Neural cell (in vitro differentiated cells): ENCODE measurements at regions not wholly inside any gene's neighbourhood (a gene's known extent, or its start where the extent isn't known, plus 50 kb on each side); places are given as distances from the start of the nearest gene placed in this dataset.

Experiments used
- H2AFZ ChIP-seq: fragments of 200-600, 300-800 bp; sonication (generic), shearing (Covaris generic); 2 replicates; pipeline ENCODE4 v1.6.0; 2014; ENCODE audit warnings: low read depth, mild to moderate bottlenecking, antibody characterized with exemption, low read length, moderate library complexity
- H3F3A ChIP-seq: fragments of 200-600 bp; shearing (Covaris generic); 2 replicates; pipeline ENCODE4 v1.6.1; 2016; ENCODE audit warnings: mild to moderate bottlenecking, moderate library complexity, mixed read lengths, antibody characterized with exemption, low read length; ENCODE audit not compliant: insufficient read depth, poor library complexity, severe bottlenecking
- H3K27ac ChIP-seq: fragments of 200-600, 300-800 bp; sonication (generic), shearing (Covaris generic); 2 replicates; pipeline ENCODE4 v1.5.1; 2014; ENCODE audit warnings: mild to moderate bottlenecking, low read length, moderate library complexity
- H3K27me3 ChIP-seq: fragments of 300-800, 200-600 bp; sonication (generic), shearing (Covaris generic); 2 replicates; pipeline ENCODE4 v1.6.0; 2014; ENCODE audit warnings: mild to moderate bottlenecking, low read depth, low read length, moderate library complexity; ENCODE audit not compliant: insufficient read depth
- H3K36me3 ChIP-seq: fragments of 300-800, 200-600 bp; sonication (generic), shearing (Covaris generic); 2 replicates; pipeline ENCODE4 v1.5.1; 2014; ENCODE audit warnings: mild to moderate bottlenecking, antibody characterized with exemption, low read length, moderate library complexity; ENCODE audit not compliant: insufficient read depth
- H3K4me2 ChIP-seq: fragments of 300-800, 200-600 bp; sonication (generic), shearing (Covaris generic); 2 replicates; pipeline ENCODE4 v1.6.0; 2014; ENCODE audit warnings: mild to moderate bottlenecking, low read length
- H3K4me3 ChIP-seq: fragments of 300-800, 200-600 bp; sonication (generic), shearing (Covaris generic); 2 replicates; pipeline ENCODE4 v1.5.1; 2014; ENCODE audit warnings: mild to moderate bottlenecking, low read length, moderate library complexity
- H3K79me2 ChIP-seq: fragments of 200-600 bp; shearing (Covaris generic); replicated peaks from 2 replicates; pipeline ENCODE4 v1.6.0; 2014; ENCODE audit warnings: mild to moderate bottlenecking, low read length, moderate library complexity; ENCODE audit not compliant: insufficient read depth
- H3K9ac ChIP-seq: fragments of 300-800, 200-600 bp; sonication (generic), shearing (Covaris generic); 2 replicates; pipeline ENCODE4 v1.6.1; 2016; ENCODE audit warnings: mild to moderate bottlenecking, low read length, mixed read lengths
- H3K9me2 ChIP-seq: fragments of 200-600 bp; shearing (Covaris generic); 2 replicates; pipeline ENCODE4 v1.6.1; 2016; ENCODE audit warnings: mild to moderate bottlenecking, low read length, mixed read lengths; ENCODE audit not compliant: insufficient read depth
- H3K9me3 ChIP-seq: fragments of 200-600, 300-800 bp; sonication (generic), shearing (Covaris generic); 2 replicates; pipeline ENCODE4 v1.6.1; 2016; ENCODE audit warnings: mild to moderate bottlenecking, mixed run types, low read length, moderate library complexity, mixed read lengths
- H4K20me1 ChIP-seq: fragments of 200-600 bp; shearing (Covaris generic); 2 replicates; pipeline ENCODE4 v1.6.1; 2016; ENCODE audit warnings: mild to moderate bottlenecking, mixed run types; ENCODE audit not compliant: insufficient read depth
- CTCF ChIP-seq: fragments of 450-650 bp; IDR thresholded peaks from 2 replicates; pipeline ENCODE4 v1.5.1; 2014; ENCODE audit warnings: antibody characterized with exemption, mild to moderate bottlenecking, moderate library complexity; ENCODE audit not compliant: poor library complexity, severe bottlenecking
- EP300 ChIP-seq: fragments of 450-650 bp; conservative IDR thresholded peaks from 2 replicates; pipeline ENCODE4 v1.6.1; 2014; ENCODE audit warnings: antibody characterized with exemption, mild to moderate bottlenecking, moderate library complexity; ENCODE audit not compliant: poor library complexity, severe bottlenecking
- EZH2 ChIP-seq: fragments of 200-600, 300-800 bp; shearing (Covaris generic), sonication (generic); IDR thresholded peaks from 2 replicates; pipeline ENCODE4 v1.6.1; 2014; ENCODE audit warnings: antibody characterized with exemption, low read length, borderline replicate concordance, mild to moderate bottlenecking; ENCODE audit not compliant: insufficient read depth, poor library complexity, severe bottlenecking
- MXI1 ChIP-seq: fragments of 450-650 bp; conservative IDR thresholded peaks from 2 replicates; pipeline ENCODE4 v1.6.1; 2014; ENCODE audit warnings: antibody characterized with exemption, mild to moderate bottlenecking; ENCODE audit not compliant: poor library complexity, severe bottlenecking
- POLR2AphosphoS5 ChIP-seq: IDR thresholded peaks from 2 replicates; pipeline ENCODE4 v1.6.1; 2012
- RAD21 ChIP-seq: fragments of 450-650 bp; conservative IDR thresholded peaks from 2 replicates; pipeline ENCODE4 v1.6.1; 2014; ENCODE audit warnings: antibody characterized with exemption, mild to moderate bottlenecking, moderate library complexity
- REST ChIP-seq: IDR thresholded peaks from 2 replicates; pipeline ENCODE4 v1.6.1; 2012; ENCODE audit warnings: borderline replicate concordance
- SMC3 ChIP-seq: fragments of 450-650 bp; conservative IDR thresholded peaks from 2 replicates; pipeline ENCODE4 v1.6.1; 2014; ENCODE audit warnings: antibody characterized with exemption, mild to moderate bottlenecking, moderate library complexity; ENCODE audit not compliant: poor library complexity
- TAF1 ChIP-seq: IDR thresholded peaks from 2 replicates; pipeline ENCODE4 v1.6.1; 2012; ENCODE audit warnings: low read depth

- H3K4me2 ChIP-seq: no peak overlapping the region
- no peaks in the 10 kb centered on the region for H3K9me2 ChIP-seq
These were observed 179.6 kb upstream of the B3GALT2 start for GRCh38 chr1:193365966-193366365.

GRCh38 chr1:193359631-193360030 is 173.2 kb upstream of the B3GALT2 start:
- no peak overlapping the region for H2AFZ ChIP-seq
- H3K9me2 ChIP-seq: no peaks in the 10 kb centered on the region
- H3K27ac ChIP-seq: no peak overlapping the region
- H3K9ac ChIP-seq: no peak overlapping the region
- no peaks in the 10 kb centered on the region for H3K27me3 ChIP-seq
- H3K36me3 ChIP-seq: no peaks in the 10 kb centered on the region
- TF ChIP-seq SMC3: no peak
- no peak for TF ChIP-seq MXI1
- no peak for TF ChIP-seq EP300
- no peak for TF ChIP-seq POLR2AphosphoS5
- no peak for TF ChIP-seq EZH2
- TF ChIP-seq TAF1: no peak
- TF ChIP-seq CTCF: no peak
- no peak for TF ChIP-seq REST
- no peak for TF ChIP-seq RAD21
- H3K9me3 ChIP-seq: no peaks in the 10 kb centered on the region
- H4K20me1 ChIP-seq: no peaks in the 10 kb centered on the region
- no peak overlapping the region for H3K4me2 ChIP-seq
- H3K4me3 ChIP-seq: no peak overlapping the region
- no peaks in the 10 kb centered on the region for H3K79me2 ChIP-seq
- no peaks in the 10 kb centered on the region for H3F3A ChIP-seq

More at GRCh38 chr1:193365966-193366365, 179.6 kb upstream of the B3GALT2 start:
- Histone ChIP-seq H3K27ac (no peak overlapping the region), H3K9me3 (no peaks in the 10 kb centered on the region), H3K27me3 (no peaks in the 10 kb centered on the region), H3K79me2 (no peaks in the 10 kb centered on the region), H3K9ac (no peak overlapping the region), H3K36me3 (no peaks in the 10 kb centered on the region), H4K20me1 (no peaks in the 10 kb centered on the region), H3K4me3 (no peak overlapping the region), H3F3A (no peaks in the 10 kb centered on the region), H2AFZ (no peak overlapping the region)
- TF ChIP-seq EZH2: no peak

GRCh38 chr1:193358419-193358818 is 172.0 kb upstream of the B3GALT2 start:
- Histone ChIP-seq H2AFZ (no peak overlapping the region), H3K4me2 (no peak overlapping the region), H3K9ac (no peak overlapping the region), H3F3A (no peaks in the 10 kb centered on the region), H3K27me3 (no peaks in the 10 kb centered on the region), H4K20me1 (no peaks in the 10 kb centered on the region), H3K36me3 (no peaks in the 10 kb centered on the region), H3K4me3 (no peak overlapping the region), H3K9me2 (no peaks in the 10 kb centered on the region), H3K9me3 (no peaks in the 10 kb centered on the region), H3K79me2 (no peaks in the 10 kb centered on the region), H3K27ac (no peak overlapping the region)
- no peak for TF ChIP-seq EZH2
- no peak for TF ChIP-seq POLR2AphosphoS5
- TF ChIP-seq REST: no peak
- no peak for TF ChIP-seq CTCF
- TF ChIP-seq RAD21: no peak
- TF ChIP-seq MXI1: no peak
- no peak for TF ChIP-seq TAF1
- TF ChIP-seq SMC3: no peak
- TF ChIP-seq EP300: no peak
